Common myeloid progenitor, CD34-positive (primary cell): ENCODE measurements at regions not wholly inside any gene's neighbourhood (a gene's known extent, or its start where the extent isn't known, plus 50 kb on each side); places are given as distances from the start of the nearest gene placed in this dataset.

Experiments used
- CTCF ChIA-PET: fragments of 350-600 bp; sonication (Branson Sonifier 250); formaldehyde crosslinking; loops from one replicate; lab custom pipeline; 2021; ENCODE audit warnings: antibody characterized with exemption; lab: Charles Lee
- POLR2A ChIA-PET: fragments of 350-600 bp; sonication (Branson Sonifier 250); formaldehyde crosslinking; loops from one replicate; lab custom pipeline; 2021; ENCODE audit warnings: antibody characterized with exemption; lab: Charles Lee
- DNase-seq, 3 donors: peaks; one replicate each; pipeline versions ENCODE4 v3.0.0 to v3.0.0-alpha.2; 2013
- H3K27ac ChIP-seq, 2 experiments: 1 replicate in 1 of 2; 2 replicates in 1 of 2; pipeline ENCODE4 v1.7.0; 2013; ENCODE audit warnings: inconsistent platforms in 2 of 2, low read length in 2 of 2, mild to moderate bottlenecking in 2 of 2, low read depth in 1 of 2, moderate library complexity in 1 of 2; ENCODE audit not compliant: severe bottlenecking in 2 of 2, insufficient read depth in 1 of 2, poor library complexity in 1 of 2
- H3K27me3 ChIP-seq, 5 experiments: replicated peaks in 2 of 5; 1 replicate in 3 of 5; 2 replicates in 2 of 5; pipeline versions ENCODE4 v1.6.1 to v1.7.0; 2013; ENCODE audit warnings: low read length in 4 of 5, mild to moderate bottlenecking in 2 of 5, moderate library complexity in 2 of 5, inconsistent platforms in 1 of 5; ENCODE audit not compliant: insufficient read depth in 5 of 5, control insufficient read depth in 4 of 5
- H3K36me3 ChIP-seq, 4 experiments: 1 replicate in 2 of 4; 2 replicates in 2 of 4; pipeline versions ENCODE4 v1.6.1 to v1.7.0; 2013; ENCODE audit warnings: low read length in 3 of 4, control low read depth in 1 of 4, mild to moderate bottlenecking in 1 of 4; ENCODE audit not compliant: control insufficient read depth in 4 of 4, insufficient read depth in 4 of 4
- H3K4me1 ChIP-seq, 4 experiments: 1 replicate in 3 of 4; 2 replicates in 1 of 4; pipeline versions ENCODE4 v1.6.1 to v1.7.1; 2013; ENCODE audit warnings: low read length in 3 of 4, mild to moderate bottlenecking in 3 of 4, control low read depth in 1 of 4, inconsistent platforms in 1 of 4, moderate library complexity in 1 of 4; ENCODE audit not compliant: control insufficient read depth in 4 of 4, insufficient read depth in 4 of 4; ENCODE audit errors: control extremely low read depth in 1 of 4
- H3K4me3 ChIP-seq, 7 experiments: 1 replicate in 4 of 7; 2 replicates in 3 of 7; pipeline versions ENCODE4 v1.5.1 to v1.7.0; 2013; ENCODE audit warnings: mild to moderate bottlenecking in 7 of 7, low read length in 6 of 7, moderate library complexity in 6 of 7, inconsistent platforms in 2 of 7, low read depth in 2 of 7, control low read depth in 1 of 7; ENCODE audit not compliant: insufficient read depth in 4 of 7, control insufficient read depth in 1 of 7; ENCODE audit errors: extremely low read depth in 1 of 7
- H3K9me3 ChIP-seq, 5 experiments: 1 replicate in 4 of 5; 2 replicates in 1 of 5; pipeline versions ENCODE4 v1.6.1 to v1.7.1; 2013; ENCODE audit warnings: low read length in 4 of 5, mild to moderate bottlenecking in 2 of 5, inconsistent platforms in 1 of 5, low read depth in 1 of 5, moderate library complexity in 1 of 5; ENCODE audit not compliant: control insufficient read depth in 4 of 5, insufficient read depth in 2 of 5; ENCODE audit errors: control extremely low read depth in 1 of 5
- WGBS: methylation state at CpG from one replicate; pipeline ENCODE4 v1.1.5; 2013; ENCODE audit not compliant: insufficient coverage; 5-methylcytosine and 5-hydroxymethylcytosine counted together

GRCh38 chrX:120000490-120001246, 57.1 kb upstream of the NKAP start:
- Histone ChIP-seq H3K4me1 (peaks cover 0 to 12% (median 5%) of the 10 kb centered on the region in 4 experiments), H3K36me3 (no peaks in the 10 kb centered on the region), H3K4me3 (peak overlapping the region in 1 of 7 experiments; percentile 1), H3K27ac (no peak overlapping the region), H3K27me3 (peaks cover 12 to 75% (median 36%) of the 10 kb centered on the region in 5 experiments), H3K9me3 (peaks cover 0 to 3% (median 0%) of the 10 kb centered on the region in 5 experiments)
- WGBS = 46% methylated on average over 30 of the region's 32 CpGs
- ChIA-PET CTCF (interaction anchor here (0.5 kb wide), 1 partner anchor 256 kb away, joined by 3 read pairs; no protein-coding TSS in a partner anchor), POLR2A (no interaction called here)
- peak in 2 of 3 donors; percentile 60 to 67 for DNase-seq

GRCh38 chrX:119999087-119999634, 55.6 kb upstream of the NKAP start:
- ChIA-PET POLR2A (interaction anchor here (0.5 kb wide), 1 partner anchor 112 kb away, joined by 3 read pairs; no protein-coding TSS in a partner anchor), CTCF (no interaction called here)
- Histone ChIP-seq H3K4me1 (peaks cover 0 to 12% (median 5%) of the 10 kb centered on the region in 4 experiments), H3K36me3 (no peaks in the 10 kb centered on the region), H3K27me3 (peaks cover 12 to 86% (median 42%) of the 10 kb centered on the region in 5 experiments), H3K4me3 (no peak overlapping the region), H3K27ac (no peak overlapping the region), H3K9me3 (peaks cover 0 to 3% (median 0%) of the 10 kb centered on the region in 5 experiments)
- 31% methylated on average over 16 of the region's 20 CpGs for WGBS
- DNase-seq = no peak

GRCh38 chrX:119997570-119997969, 54.0 kb upstream of the NKAP start:
- Histone ChIP-seq H3K27ac (no peak overlapping the region), H3K27me3 (peaks cover 11 to 94% (median 39%) of the 10 kb centered on the region in 5 experiments), H3K9me3 (peaks cover 0 to 3% (median 0%) of the 10 kb centered on the region in 5 experiments), H3K4me1 (peaks cover 0 to 12% (median 5%) of the 10 kb centered on the region in 4 experiments), H3K4me3 (no peak overlapping the region), H3K36me3 (no peaks in the 10 kb centered on the region)
- WGBS = no CpG with 5 or more reads among the region's 4 CpGs
- CTCF ChIA-PET = no interaction called here
- POLR2A ChIA-PET = interaction anchor here (0.5 kb wide), 1 partner anchor 14 kb away, joined by 3 read pairs; no protein-coding TSS in a partner anchor
- DNase-seq = no peak

GRCh38 chrX:119996600-119997524, 53.3 kb upstream of the NKAP start:
- H3K9me3 ChIP-seq = peaks cover 0 to 3% (median 0%) of the 10 kb centered on the region in 5 experiments
- H3K27ac ChIP-seq = no peak overlapping the region
- H3K27me3 ChIP-seq = peaks cover 12 to 94% (median 42%) of the 10 kb centered on the region in 5 experiments
- WGBS = 34% methylated on average over 9 of the region's 13 CpGs
- ChIA-PET POLR2A (no interaction called here), CTCF (no interaction called here)
- DNase-seq = no peak
- no peak overlapping the region for H3K4me3 ChIP-seq
- H3K4me1 ChIP-seq = peaks cover 0 to 12% (median 6%) of the 10 kb centered on the region in 4 experiments
- H3K36me3 ChIP-seq = no peaks in the 10 kb centered on the region

GRCh38 chrX:119996069-119996468, 52.5 kb upstream of the NKAP start:
- Histone ChIP-seq H3K27ac (no peak overlapping the region), H3K4me3 (no peak overlapping the region), H3K27me3 (peaks cover 15 to 94% (median 46%) of the 10 kb centered on the region in 5 experiments), H3K9me3 (peaks cover 0 to 5% (median 0%) of the 10 kb centered on the region in 5 experiments), H3K36me3 (no peaks in the 10 kb centered on the region), H3K4me1 (peaks cover 0 to 20% (median 11%) of the 10 kb centered on the region in 4 experiments)
- WGBS = 60% methylated on average over 2 of the region's 3 CpGs
- no peak for DNase-seq
- ChIA-PET CTCF (no interaction called here), POLR2A (no interaction called here)
